Stimulated activated CD8-positive, alpha-beta memory T cell treated with anti-CD3 and anti-CD28 coated beads, Interleukin-15, amount 100 ng/mL, for 48 hours (primary cell): ENCODE measurements at regions not wholly inside any gene's neighbourhood (a gene's known extent, or its start where the extent isn't known, plus 50 kb on each side); places are given as distances from the start of the nearest gene placed in this dataset.

Experiments
- DNase-seq, 2 donors: peaks; one replicate each; pipeline ENCODE4 v3.0.0-alpha.2; 2020; ENCODE audit warnings: low read depth in 2 of 2

DNA sequence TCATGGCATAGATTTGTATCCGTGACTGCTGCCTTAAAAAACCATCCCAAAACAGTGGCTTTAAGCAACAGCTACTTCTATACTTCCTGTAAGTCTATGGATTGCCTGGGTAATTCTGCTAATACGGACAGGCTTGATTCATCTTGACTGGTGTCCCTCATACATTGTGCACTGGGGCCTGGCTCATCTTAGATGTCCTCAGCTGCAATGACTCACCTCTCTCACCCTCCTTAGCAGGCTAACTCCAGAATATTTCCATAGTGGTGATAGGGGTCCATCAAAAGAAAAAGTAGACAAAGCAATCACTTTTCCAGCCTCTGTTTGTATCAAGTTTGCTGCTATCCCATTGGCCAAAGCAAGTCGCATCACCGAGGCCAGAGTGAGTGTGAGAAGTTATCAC is 409.1 kb upstream of the KAZN start:
- DNase-seq: no peak

DNA sequence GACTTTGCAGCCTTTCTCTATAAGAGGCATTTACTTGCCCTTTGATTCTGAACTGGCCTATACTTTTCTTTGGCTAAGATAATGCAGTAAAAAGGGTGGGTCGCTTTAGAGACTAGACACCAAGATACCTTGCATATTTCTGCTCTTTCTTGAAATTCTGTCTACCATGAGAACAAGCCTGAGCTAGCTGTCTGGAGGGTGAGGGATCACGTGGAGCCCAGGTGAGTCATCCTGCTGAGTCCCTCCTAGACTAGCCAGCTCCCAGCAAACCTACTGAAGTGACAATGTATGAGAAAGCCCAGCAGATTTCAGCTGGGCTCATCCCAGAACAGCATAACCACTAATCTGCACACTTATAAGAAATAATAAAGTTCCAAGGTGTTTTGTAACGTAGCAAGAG is 408.0 kb upstream of the KAZN start:
- no peak for DNase-seq

DNA sequence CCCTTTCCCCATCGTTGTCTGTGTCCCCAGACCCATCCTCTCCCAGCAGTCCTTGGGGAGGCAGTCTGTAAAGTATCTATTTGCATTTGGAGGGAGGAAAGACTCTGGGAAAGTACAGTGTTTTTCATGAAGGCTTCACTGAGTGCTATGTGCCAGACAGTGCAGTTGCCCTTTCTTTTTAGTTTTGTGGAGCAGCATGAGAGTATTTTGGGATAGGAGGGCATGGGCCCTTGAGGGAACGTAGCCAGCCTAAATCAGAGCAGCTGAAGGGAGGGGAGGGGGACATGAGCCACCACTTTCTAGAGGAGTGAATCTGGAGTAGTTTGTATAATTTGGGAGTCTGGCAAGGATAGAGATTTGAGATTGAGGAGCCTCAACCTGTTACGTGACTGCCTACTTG is 404.0 kb upstream of the KAZN start:
- DNase-seq: no peak

DNA sequence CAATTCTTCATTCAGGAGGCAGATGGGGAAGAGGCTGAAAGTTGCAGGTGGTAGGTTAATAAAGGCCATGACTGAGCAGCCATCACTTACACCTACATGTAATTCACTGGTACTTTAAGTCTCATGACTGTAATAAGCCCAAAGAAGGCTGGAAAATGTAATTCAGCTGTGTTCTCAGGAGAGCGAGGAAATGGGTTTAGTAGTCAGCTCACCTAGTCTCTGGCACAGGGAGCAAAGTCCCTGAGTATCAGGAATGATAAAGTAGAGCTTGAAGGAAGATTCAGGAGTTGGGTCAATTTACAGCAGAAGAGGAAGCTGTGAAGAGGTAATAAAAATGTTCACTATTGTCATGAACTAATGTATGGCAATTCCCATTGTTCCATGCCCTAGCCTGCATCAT is 393.4 kb upstream of the KAZN start:
- no peak for DNase-seq

DNA sequence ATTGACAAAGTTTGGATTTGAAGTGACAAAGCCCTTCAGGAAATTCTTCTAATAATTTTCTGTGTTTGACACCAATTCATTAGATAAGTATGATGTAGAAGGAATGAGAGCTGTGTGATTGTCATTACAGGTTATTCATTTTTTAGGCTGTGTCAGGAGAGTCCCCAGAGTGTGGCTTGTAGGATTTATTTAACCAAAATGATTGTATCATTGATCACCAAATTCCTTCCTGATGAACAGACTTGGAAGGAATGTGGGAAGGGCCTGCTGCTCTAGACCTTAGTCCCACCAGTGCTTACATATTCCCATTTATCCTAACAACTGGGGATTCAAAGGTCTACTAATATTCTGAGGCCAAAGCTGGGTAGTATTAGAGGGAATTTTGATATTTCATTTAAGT is 383.3 kb upstream of the KAZN start:
- no peak for DNase-seq

DNA sequence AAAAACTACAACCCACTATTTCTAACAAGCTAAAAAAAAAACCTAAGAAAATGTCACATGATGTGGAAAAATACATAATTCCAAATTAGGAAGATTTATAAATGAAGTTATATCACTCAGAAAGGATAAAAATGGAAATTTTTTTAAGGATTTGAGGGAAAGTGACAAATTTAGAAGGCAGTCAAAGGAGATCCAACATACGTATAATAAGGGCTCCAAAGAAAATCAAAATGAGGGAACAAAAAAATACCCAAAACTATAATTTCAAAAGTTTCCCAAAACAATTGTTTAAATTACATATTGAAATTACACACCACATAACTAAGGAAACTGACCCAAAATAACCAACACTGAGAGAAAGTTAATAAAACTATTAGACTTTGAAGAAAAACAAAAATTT is 381.1 kb upstream of the KAZN start:
- DNase-seq: no peak

DNA sequence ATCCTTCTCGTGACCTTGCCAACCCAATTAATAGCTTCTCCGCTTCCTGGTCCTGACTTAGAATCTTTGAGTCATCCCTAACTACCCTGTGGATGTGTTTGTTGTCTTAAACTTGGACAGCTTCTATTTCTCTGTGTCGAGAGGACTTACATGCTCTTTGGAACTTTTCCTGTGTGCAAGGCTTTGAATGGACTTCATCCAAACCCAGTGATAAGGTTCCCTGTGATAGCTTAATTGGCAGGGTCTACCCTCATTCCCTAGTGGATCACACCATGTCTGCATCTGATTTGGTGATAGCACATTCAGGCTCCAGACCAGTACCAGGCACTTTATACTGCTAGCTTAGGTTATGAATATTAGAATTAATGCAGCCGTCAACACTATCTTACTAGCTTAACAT is 378.2 kb upstream of the KAZN start:
- no peak for DNase-seq

DNA sequence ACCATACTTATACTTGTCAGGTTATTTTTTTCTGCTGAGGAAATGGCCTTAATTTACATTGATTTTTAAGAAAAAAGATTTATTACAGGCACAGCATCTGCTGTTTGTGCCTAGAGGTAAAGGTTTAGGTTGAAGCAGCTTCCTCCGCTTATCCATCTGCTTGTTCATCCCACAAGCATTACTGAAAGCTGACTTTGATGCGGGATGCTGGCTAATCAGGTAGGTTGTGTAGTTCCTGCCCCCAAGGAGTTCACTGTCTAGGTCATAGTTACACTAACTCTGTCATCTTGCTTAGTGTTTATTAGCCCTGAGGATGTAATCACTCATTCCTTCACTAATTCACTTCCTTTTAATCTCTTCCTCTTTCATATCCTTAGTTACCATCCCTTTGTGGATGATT is 377.7 kb upstream of the KAZN start:
- no peak for DNase-seq

DNA sequence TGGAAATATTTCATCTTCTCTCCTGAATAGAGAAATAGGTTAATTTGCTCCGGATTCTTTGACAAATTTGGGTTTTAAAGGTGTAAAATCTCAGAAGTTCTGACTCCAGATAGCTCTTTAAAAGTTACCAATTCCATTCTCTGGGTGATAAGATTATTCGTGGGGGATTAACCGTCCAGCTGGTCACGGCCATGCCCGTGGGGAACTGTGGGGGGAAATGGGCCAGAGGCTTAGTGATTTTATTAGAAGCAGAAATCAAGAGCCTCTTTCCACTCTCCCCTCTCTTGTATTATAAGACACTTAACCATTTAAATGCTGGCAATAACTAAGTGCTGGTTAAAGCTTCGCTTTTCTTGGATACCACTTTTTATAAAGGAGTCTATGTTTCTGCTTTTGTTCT is 376.4 kb upstream of the KAZN start:
- DNase-seq: no peak

DNA sequence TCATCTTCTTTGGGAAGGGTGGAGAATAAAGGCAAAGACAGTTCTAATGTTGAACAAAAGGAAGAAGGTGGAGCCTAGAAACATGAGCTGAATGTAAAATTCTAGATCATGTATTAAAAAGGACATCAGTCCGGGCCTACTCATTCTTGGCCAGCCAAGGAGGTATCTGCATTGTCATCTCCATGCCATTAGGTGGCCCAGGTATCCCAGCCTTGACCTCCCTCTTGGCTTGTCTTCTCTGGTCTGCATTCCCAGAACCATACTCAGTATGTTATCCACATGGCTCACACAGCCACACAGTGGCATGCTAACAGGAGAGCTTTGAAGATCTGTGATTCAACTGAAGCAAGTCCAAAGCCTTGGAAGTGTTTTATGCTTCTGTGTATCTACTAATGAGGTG is 369.8 kb upstream of the KAZN start:
- DNase-seq: no peak

DNA sequence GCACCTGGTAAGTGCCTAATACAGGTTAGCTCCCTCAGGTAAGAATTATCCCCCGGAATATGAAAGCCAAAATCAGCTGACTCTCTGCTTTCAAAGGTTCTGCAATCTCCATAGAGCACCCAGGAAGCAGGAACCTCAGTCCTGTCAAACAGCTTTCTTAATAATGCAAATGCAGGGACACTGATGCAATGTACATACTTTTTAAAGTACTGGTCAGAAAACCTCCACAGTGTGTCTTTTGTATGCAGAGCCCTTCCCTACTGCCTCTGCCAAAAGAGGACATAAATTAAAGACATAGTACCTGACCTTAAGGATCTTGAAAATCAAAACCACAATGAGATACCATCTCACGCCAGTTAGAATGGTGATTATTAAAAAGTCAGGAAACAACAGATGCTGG is 365.0 kb upstream of the KAZN start:
- no peak for DNase-seq

DNA sequence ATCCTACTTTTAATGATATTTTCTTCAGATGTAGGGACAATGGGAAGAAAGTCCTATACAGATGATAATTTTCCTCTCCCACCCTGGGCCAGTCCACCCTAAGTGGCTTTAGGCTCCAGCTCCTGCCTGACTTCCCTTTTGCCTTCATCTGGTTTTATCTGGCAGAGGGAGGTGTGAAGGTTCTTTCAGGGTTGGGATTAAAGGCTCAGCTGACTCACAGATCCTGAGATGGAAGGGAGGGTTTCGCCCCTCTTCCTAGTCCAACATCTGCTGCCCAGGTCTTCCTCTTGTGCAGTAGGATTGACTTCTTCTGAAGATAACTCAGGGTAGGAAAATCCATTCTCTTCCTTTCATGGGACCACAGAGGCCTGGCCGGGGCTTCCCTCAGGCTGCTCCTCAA is 362.4 kb upstream of the KAZN start:
- no peak for DNase-seq

DNA sequence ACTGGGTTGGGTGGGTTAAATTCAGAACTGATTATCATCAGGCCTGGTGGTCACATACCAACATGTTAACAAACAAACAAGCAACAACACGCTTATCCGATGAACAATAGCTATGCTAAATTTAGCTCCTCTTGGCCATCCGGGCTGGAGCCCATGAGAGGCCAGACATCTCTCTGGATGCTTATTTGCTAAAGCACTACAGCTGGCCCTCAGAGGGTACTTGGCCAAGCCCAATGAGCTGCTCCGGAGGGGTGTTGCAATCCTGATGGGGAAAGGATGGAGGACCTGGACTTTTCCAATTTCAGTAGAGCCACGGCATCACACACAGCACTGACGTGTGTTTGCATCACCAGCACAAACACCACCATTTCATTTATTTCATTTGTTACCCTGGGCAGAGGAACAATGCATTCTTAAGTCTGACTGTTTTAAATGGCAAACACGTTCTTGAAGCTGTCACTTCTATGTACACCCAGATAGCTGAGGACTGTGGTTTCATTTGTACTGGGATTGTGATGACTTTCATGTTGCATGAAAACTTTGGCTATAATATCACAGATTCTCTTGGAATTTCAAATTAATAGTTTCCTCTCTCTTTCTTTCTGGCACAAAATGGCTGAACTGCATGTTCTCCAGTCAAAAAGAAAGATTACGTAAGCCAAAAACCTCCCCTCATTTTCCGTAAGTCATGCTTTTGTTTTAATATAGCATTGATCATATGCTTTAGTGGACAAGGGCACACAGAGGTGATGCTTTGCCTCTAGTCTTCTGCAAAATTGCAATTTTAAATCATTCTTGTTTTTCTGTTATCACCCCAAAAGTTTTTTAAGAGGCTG is 359.8 kb upstream of the KAZN start:
- DNase-seq: no peak

DNA sequence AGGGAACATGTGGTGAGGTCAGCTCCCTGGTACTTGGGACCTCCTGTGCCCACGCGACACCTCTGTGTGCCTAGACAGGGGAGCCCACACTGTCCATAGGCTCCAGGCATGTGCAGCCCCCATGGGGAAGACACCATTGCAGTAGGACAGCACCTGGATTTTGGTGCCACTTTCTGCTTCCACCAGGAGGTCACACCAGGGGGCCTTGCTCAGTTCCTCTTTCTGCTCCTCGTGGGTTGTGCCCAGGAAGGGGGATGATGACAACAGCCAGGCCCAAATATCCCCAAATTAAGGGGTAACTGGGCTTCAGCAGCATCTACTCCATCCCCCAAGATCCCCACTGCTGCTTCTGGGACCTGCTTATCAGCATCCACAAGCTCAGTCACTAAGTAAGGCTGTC is 358.2 kb upstream of the KAZN start:
- DNase-seq: no peak

DNA sequence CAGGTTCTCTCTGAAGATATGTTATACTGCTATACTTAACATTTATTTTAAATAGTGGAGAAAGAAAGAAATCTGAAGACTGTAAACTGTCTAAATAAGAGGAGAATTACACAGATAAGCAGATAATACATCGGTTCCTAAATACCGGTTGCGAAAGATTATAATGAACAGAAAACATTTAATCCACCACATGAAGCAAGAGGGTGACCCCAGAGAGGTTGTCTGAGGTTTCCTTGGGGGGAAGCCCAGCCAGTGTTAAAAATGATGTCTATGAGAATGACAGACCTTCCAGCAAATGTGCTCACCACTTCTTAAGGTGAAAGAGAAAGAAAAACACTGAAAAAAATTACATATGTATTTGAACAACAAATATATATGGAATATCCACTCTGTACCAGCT is 356.4 kb upstream of the KAZN start:
- no peak for DNase-seq

DNA sequence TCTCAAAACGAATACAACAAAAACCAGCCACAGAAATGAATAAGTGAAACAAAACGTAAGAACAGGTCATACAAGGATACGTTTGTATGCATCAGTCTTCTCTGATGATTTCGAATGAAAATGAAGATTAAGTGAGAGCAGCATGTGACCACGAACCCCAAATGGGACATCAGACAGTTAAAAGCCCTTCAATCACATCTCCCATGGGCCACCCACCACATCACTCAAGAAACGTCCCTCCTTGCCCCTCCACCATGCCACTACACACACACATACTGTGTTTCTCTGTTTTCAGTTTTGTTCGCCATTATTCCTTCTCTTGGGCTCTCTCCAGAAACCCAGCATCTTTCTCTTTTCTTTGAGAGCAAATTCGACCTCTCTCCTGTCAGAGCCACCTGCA is 355.6 kb upstream of the KAZN start:
- no peak for DNase-seq

DNA sequence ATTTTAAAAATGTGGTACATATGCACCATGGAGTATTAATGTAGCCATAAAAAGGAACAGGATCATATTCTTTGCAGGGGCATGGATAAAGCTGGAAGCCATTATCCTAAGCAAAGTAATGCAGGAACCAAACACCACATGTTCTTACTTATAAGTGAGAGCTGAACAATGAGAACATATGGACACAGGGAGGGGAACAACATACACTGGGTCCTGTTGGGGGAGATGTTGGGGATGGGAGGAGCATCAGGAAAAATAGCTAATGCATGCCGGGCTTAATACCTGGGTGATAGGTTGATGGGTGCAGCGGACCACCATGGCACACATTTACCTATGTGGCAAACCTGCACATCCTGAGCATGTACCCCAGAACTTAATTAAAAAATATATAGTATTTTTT is 352.5 kb upstream of the KAZN start:
- no peak for DNase-seq

DNA sequence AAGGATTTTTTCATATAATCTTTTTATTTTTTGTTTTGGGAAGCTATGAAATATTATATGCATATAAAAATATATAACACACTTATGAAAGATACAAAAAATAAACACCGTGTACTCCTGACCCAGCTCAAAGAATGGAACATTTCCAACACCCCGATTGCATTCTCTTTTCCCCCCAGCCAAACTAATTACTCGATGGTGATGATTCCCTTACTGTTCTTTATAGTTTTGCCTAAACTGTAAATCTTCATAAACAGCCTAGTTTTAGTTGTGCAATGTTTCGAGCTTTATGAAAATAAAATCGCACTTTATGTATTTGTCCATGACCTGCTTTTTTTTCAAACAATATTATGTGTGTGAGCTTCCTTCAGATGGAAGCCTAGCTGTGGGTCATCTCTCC is 352.0 kb upstream of the KAZN start:
- no peak for DNase-seq

DNA sequence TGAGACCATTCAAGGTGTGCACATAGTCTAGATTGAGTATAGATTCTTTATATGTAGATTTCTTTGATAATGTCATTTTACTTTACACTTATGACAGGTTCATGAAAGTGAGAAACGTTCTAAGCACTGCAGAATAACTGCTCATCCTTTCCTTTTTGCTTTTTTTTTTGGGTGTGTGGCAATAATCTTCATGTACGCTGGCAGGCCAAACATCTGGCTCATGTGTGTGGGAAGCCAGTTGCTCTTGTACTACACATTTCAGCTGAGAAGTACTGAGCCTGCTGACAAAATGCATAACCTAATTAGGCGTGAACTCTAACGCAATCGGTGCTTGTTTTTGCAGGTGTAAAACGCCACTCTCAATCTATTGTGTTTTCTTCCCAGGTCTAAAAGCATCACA is 350.8 kb upstream of the KAZN start:
- no peak for DNase-seq

DNA sequence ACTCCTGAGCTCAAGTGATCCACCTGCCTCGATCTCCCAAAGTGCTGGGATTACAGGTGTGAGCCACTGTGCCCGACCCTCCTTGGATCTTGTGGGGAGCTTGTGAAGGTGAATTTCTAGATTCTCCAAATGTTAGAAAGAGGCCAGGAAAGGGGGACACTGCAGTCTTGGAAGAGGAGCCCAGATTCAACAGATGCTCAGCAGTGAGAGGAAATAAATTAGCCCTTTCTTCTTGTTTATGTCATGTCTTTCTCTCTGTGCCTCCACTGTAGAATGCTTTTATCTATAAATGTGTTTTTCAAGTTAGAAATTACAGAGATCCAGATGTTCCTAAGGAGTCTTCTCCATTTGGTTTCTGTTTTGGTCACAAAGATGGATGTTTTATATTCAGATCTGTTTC is 346.6 kb upstream of the KAZN start:
- no peak for DNase-seq

DNA sequence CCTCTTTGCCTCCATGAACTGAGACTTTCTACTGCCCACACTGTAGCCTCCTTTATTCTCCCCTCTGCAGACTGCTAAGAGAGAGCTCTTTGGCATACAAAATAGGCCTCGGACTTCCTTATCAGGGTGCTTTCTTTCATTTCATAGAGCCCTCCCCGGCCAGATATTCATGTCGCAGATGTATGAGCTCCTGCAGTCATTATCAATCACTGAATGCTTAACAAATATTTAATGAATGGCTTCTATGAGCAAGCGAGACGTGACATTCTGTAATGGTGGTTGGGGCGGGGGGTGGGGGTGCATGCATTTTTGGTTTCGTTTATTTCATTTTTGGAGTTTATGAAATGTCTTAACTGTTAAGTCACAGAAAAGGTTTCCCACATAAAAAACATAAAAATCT is 344.8 kb upstream of the KAZN start:
- no peak for DNase-seq

DNA sequence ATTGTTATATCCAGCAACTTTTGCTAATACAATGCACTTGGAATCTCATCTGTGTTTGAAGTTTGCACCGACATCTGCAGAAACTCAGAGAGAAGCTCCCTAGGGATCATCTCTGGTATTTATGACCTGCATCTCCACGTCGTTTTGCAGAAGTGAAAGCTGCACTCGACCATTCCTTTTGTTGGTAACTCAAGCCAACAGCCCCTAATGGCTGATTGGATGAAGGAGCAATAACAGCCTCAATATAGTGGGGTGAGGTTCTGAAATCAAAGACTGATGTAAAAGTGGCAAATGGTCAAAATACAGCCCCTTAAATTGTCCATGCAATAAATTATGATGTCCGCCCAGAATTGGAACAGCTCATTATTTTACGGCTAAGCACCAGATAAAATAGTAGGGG is 344.2 kb upstream of the KAZN start:
- DNase-seq: no peak

DNA sequence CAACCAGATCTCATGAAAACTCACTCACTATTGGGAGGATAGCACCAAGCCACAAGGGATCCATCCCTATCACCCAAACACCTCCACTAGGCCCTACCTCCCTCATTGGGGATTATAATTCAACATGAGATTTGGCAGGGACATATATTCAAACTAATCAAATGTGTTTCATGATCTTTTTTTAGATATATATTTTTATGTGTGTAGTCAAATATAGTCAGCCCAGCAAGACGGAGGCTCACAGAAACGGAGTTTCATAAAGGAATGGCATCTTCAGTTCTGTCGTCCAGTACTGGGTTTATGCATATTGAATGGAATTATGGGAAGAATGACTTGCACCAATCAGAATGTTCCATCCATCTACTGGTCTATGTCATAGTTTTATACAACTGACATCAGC is 343.3 kb upstream of the KAZN start:
- DNase-seq: no peak

DNA sequence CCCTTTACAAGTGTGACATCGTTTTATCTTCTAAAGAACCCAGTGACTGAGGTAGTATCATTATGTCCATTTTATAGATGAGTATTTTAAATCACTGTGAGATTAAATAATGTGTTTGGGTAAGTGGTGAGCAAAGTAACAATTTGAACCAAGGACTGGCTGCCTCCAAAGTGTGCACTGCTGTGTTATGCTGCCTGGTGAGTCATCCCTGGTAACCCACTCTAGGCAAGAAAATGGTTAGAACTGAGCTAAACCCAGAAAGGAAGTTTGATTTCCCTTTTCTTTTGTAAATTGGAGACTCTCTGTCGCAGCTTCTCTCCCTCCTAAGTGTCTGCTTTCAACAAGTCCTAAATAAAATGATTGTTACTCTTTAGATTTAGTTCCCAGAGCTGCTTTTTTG is 342.8 kb upstream of the KAZN start:
- DNase-seq: no peak
